Muscle layer of duodenum (tissue), 2 donors: ENCODE measurements at regions not wholly inside any gene's neighbourhood (a gene's known extent, or its start where the extent isn't known, plus 50 kb on each side); places are given as distances from the start of the nearest gene placed in this dataset.

Experiments
- H3K27ac ChIP-seq: one replicate; pipeline ENCODE4 v1.7.0; 2013; ENCODE audit warnings: mild to moderate bottlenecking, low read length
- H3K27me3 ChIP-seq: one replicate; pipeline ENCODE4 v1.7.0; 2013; ENCODE audit warnings: low read depth, mild to moderate bottlenecking, control low read depth, low read length
- H3K36me3 ChIP-seq, 2 donors: one replicate each; pipeline ENCODE4 v1.7.0; 2013; ENCODE audit warnings: low read length in 2 of 2, control low read depth in 1 of 2, mild to moderate bottlenecking in 1 of 2; ENCODE audit not compliant: insufficient read depth in 2 of 2, control insufficient read depth in 1 of 2
- H3K4me1 ChIP-seq, 2 donors: one replicate each; pipeline ENCODE4 v1.7.0; 2013; ENCODE audit warnings: low read length in 2 of 2, mild to moderate bottlenecking in 2 of 2, control low read depth in 1 of 2, moderate library complexity in 1 of 2; ENCODE audit not compliant: insufficient read depth in 2 of 2, control insufficient read depth in 1 of 2
- H3K4me3 ChIP-seq, 2 donors: one replicate each; pipeline ENCODE4 v1.7.0; 2013; ENCODE audit warnings: low read length in 2 of 2, low read depth in 1 of 2, mild to moderate bottlenecking in 1 of 2
- H3K9me3 ChIP-seq, 2 donors: one replicate each; pipeline ENCODE4 v1.7.0; 2013; ENCODE audit warnings: low read length in 2 of 2, control low read depth in 1 of 2, mild to moderate bottlenecking in 1 of 2; ENCODE audit not compliant: control insufficient read depth in 1 of 2
- donor health status: healthy.

GRCh38 chr18:67694787-67695186 lies 178.3 kb upstream of the DSEL start:
- H3K27me3 ChIP-seq = no peaks in the 10 kb centered on the region
- H3K4me3 ChIP-seq = no peak overlapping the region
- H3K4me1 ChIP-seq = no peaks in the 10 kb centered on the region
- H3K36me3 ChIP-seq = no peaks in the 10 kb centered on the region
- H3K9me3 ChIP-seq = no peaks in the 10 kb centered on the region
- no peak overlapping the region for H3K27ac ChIP-seq

- no peak overlapping the region for H3K4me3 ChIP-seq
- H3K36me3 ChIP-seq = no peaks in the 10 kb centered on the region
- H3K27ac ChIP-seq = no peak overlapping the region
- H3K9me3 ChIP-seq = no peaks in the 10 kb centered on the region
- no peaks in the 10 kb centered on the region for H3K4me1 ChIP-seq
- no peaks in the 10 kb centered on the region for H3K27me3 ChIP-seq
Measured at GRCh38 chr18:67692811-67693210, 176.3 kb upstream of the DSEL start.

- no peaks in the 10 kb centered on the region for H3K36me3 ChIP-seq
- H3K27ac ChIP-seq = no peak overlapping the region
- H3K9me3 ChIP-seq = no peaks in the 10 kb centered on the region
- no peaks in the 10 kb centered on the region for H3K4me1 ChIP-seq
- no peak overlapping the region for H3K4me3 ChIP-seq
- H3K27me3 ChIP-seq = no peaks in the 10 kb centered on the region
Measured at GRCh38 chr18:67682516-67682915, 166.0 kb upstream of the DSEL start.

- H3K36me3 ChIP-seq = no peaks in the 10 kb centered on the region
- H3K9me3 ChIP-seq = no peaks in the 10 kb centered on the region
- no peaks in the 10 kb centered on the region for H3K27me3 ChIP-seq
- H3K27ac ChIP-seq = no peak overlapping the region
- no peaks in the 10 kb centered on the region for H3K4me1 ChIP-seq
- no peak overlapping the region for H3K4me3 ChIP-seq
Measured at GRCh38 chr18:67677489-67677888, 161.0 kb upstream of the DSEL start.

DNA sequence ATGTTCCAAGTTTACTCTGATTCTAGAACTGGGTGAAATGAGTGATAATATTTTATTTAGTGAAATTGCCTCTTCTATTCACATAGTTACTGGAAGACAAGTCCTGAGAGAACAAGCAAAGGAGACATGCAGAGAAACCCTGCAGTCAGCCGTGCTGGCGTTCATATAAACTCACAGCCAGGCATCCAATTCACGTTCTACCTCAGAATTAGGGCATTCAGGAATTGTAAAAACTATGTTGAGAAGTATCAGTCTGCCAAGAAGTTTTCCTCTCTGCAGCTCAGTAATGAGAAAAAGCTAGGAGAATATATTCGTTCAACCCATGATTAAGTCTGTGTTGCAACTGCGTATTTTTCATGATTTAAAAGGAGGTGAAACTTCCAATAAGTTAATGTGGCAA lies 156.2 kb upstream of the DSEL start:
- no peaks in the 10 kb centered on the region for H3K4me1 ChIP-seq
- no peak overlapping the region for H3K4me3 ChIP-seq
- H3K36me3 ChIP-seq = no peaks in the 10 kb centered on the region
- no peak overlapping the region for H3K27ac ChIP-seq
- H3K27me3 ChIP-seq = no peaks in the 10 kb centered on the region
- H3K9me3 ChIP-seq = no peaks in the 10 kb centered on the region

DNA sequence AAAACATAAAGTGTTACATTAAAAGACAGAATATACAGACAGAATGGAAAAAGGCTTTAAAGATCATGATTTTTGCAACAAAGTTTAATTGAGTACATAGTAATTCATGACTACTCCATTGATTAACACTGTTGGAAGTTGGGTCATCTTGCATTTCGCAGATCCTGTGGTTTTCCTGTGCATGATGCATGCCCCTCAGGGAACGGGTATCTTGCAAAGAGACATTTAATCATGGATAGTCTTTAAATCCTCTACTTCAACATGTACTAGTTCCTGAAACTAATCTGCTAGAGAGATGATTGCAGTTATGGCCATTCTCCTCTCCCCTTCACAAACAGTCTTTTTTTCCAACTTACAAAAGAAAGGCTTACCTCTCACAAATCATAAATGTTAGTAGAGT lies 155.6 kb upstream of the DSEL start:
- Histone ChIP-seq H3K4me1 (no peaks in the 10 kb centered on the region), H3K4me3 (no peak overlapping the region), H3K27me3 (no peaks in the 10 kb centered on the region), H3K27ac (no peak overlapping the region), H3K36me3 (no peaks in the 10 kb centered on the region), H3K9me3 (no peaks in the 10 kb centered on the region)

DNA sequence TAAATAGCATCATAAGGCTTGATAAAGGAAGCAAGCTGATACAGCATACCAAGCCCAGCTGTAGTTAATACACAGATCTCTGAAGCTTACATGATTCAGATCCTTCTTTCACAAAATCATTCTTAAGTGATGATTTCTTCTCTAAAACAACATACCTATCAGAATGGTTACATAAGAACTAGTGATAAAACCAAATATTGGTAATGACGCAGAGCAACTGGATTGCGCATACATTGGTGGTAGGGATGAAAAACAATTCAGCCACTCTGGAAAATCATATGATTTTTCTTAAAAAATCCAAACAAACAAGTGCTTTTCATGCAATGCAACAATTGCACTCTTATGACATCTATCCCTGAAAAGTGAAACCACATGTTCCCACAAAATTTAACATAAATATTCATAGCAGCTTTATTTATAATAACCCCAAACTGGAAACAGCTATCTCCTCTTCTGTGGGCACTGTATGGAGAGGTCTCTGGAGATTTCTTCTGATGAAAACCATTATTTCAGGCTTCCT lies 153.6 kb upstream of the DSEL start:
- no peak overlapping the region for H3K27ac ChIP-seq
- no peaks in the 10 kb centered on the region for H3K36me3 ChIP-seq
- H3K9me3 ChIP-seq = no peaks in the 10 kb centered on the region
- no peaks in the 10 kb centered on the region for H3K27me3 ChIP-seq
- H3K4me1 ChIP-seq = no peaks in the 10 kb centered on the region
- no peak overlapping the region for H3K4me3 ChIP-seq

DNA sequence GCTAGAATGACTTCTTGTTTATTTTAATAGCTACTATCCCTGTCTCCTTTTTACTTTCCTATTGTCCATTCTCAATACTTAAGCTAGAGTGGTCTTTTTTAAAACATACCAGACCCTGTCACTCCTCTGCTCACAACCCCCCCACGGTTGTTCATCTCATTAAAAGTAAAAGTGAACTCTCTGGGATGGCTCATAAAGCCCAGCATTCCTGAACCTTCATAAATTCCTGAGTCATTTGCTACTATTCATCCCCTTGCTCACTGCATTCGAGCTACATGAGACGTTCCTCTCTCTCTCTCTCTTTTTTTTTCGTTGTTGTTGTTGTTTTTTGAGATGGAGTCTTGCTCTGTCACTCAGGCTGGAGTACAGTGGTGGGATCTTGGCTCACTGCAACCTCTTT lies 148.7 kb upstream of the DSEL start:
- H3K4me3 ChIP-seq = no peak overlapping the region
- no peaks in the 10 kb centered on the region for H3K4me1 ChIP-seq
- H3K36me3 ChIP-seq = no peaks in the 10 kb centered on the region
- H3K9me3 ChIP-seq = no peaks in the 10 kb centered on the region
- H3K27me3 ChIP-seq = no peaks in the 10 kb centered on the region
- H3K27ac ChIP-seq = no peak overlapping the region

DNA sequence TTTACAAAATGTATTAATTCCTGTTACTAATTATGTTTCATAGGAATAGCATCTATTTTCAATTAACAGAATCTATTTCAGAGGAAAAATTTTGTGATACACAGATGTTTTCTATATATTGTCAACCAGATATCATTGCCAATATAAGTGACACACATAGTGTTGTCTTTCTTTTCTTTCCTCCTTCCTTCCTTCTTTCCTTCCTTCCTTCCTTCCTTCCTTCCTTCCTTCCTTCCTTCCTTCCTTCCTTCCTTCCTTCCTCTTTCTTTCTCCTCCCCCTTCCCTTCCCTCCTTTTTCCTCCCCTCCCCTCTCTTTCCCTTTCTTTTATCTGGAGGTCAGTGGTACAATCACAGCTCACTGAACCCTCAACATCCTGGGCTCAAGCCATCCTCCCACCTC lies 146.5 kb upstream of the DSEL start:
- no peaks in the 10 kb centered on the region for H3K27me3 ChIP-seq

DNA sequence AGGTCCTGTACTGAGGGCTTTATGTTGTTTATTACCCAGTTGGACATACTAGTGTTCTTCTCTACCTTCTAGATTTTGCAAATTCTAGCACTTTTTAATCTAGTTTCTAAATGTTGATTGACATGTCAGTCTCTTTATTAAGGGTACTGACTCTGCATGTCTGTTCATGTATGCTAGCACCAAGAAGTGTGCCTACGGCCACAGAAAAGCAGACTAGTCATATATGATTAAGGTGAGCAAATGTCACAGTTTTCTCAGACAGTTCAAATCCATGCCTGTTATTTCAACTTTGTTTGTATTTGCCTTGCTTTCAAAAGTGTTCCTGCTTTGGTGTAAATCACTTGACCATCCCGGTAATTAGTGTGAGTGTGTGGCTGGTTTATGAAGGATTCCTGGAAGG lies 145.0 kb upstream of the DSEL start:
- Histone ChIP-seq H3K4me1 (no peaks in the 10 kb centered on the region), H3K27ac (no peak overlapping the region), H3K9me3 (no peaks in the 10 kb centered on the region)

More for the DNA sequence above, 146.5 kb upstream of the DSEL start:
- Histone ChIP-seq H3K9me3 (no peaks in the 10 kb centered on the region), H3K4me1 (no peaks in the 10 kb centered on the region), H3K4me3 (no peak overlapping the region), H3K27ac (no peak overlapping the region), H3K36me3 (no peaks in the 10 kb centered on the region)

GRCh38 chr18:67654101-67654500 lies 137.6 kb upstream of the DSEL start:
- H3K9me3 ChIP-seq = no peaks in the 10 kb centered on the region
- no peak overlapping the region for H3K27ac ChIP-seq
- peaks cover 0 to 5% of the 10 kb centered on the region in 2 donors for H3K4me1 ChIP-seq
- no peaks in the 10 kb centered on the region for H3K36me3 ChIP-seq
- no peak overlapping the region for H3K4me3 ChIP-seq
- H3K27me3 ChIP-seq = no peaks in the 10 kb centered on the region

More for the DNA sequence above, 145.0 kb upstream of the DSEL start:
- Histone ChIP-seq H3K4me3 (no peak overlapping the region), H3K27me3 (no peaks in the 10 kb centered on the region), H3K36me3 (no peaks in the 10 kb centered on the region)

DNA sequence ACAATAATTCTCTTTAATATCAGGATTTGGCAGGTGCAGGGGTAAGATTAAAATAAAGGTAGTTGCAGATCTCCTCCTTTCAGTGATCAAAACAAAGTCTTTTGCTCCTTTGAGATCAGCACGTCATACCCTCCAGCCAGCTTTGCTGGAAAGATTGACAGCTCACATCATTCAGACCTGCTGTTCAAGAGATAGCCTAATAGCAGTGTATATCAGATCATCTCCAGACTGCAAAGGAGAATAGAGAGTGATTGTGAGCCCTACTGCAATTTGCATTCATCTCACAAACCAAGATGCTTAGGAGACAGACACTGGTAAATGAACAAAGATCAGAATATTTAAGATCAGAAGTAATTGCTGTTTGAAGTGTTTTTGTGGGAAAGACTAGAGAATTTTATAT lies 135.8 kb upstream of the DSEL start:
- Histone ChIP-seq H3K4me1 (peaks cover 0 to 5% of the 10 kb centered on the region in 2 donors), H3K4me3 (no peak overlapping the region), H3K27ac (no peak overlapping the region), H3K27me3 (no peaks in the 10 kb centered on the region), H3K9me3 (no peaks in the 10 kb centered on the region), H3K36me3 (no peaks in the 10 kb centered on the region)
